ENCODE measurements at regions not wholly inside any gene's neighbourhood (a gene's known extent, or its start where the extent isn't known, plus 50 kb on each side); places are given as distances from the start of the nearest gene placed in this dataset.
A peak's percentile ranks its signal among the peaks of the same experiment; 100 is the strongest.

DNA sequence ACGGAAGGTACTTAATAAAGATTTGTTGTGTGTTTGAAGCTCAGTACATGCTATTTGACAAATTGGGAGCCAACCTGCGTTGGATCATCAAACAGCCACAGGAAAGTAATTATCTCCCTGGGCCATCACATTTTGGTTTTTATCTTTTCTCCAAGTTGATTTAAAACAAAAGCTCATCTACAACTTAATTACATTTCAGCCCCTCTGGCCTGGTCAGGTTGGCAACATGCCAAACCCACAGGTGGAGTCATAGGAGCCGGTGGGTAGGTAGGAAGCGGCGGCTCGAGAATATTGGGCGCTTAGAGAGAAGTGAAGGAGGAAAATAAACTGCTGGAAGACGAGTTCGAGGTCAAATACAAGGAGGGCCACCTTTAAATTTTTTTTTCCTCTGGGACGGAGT is 64.9 kb upstream of the FANCC start:
- Mint-ChIP-seq H3K36me3 (ENCODE audit: low read depth) (no peaks in the 10 kb centered on the region), H3K27me3 (ENCODE audit: low read depth, poor library complexity) (peaks cover 6% of the 10 kb centered on the region), H3K9me3 (peaks cover 13% of the 10 kb centered on the region), H3K4me1 (peaks cover 18% of the 10 kb centered on the region), H3K4me3 (no peak overlapping the region), H3K27ac (no peak overlapping the region)
- no peak for DNase-seq
- TF ChIP-seq, protein P1, sequence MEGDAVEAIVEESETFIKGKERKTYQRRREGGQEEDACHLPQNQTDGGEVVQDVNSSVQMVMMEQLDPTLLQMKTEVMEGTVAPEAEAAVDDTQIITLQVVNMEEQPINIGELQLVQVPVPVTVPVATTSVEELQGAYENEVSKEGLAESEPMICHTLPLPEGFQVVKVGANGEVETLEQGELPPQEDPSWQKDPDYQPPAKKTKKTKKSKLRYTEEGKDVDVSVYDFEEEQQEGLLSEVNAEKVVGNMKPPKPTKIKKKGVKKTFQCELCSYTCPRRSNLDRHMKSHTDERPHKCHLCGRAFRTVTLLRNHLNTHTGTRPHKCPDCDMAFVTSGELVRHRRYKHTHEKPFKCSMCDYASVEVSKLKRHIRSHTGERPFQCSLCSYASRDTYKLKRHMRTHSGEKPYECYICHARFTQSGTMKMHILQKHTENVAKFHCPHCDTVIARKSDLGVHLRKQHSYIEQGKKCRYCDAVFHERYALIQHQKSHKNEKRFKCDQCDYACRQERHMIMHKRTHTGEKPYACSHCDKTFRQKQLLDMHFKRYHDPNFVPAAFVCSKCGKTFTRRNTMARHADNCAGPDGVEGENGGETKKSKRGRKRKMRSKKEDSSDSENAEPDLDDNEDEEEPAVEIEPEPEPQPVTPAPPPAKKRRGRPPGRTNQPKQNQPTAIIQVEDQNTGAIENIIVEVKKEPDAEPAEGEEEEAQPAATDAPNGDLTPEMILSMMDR (IDR thresholded peaks at IDR 0.05) = no peak

DNA sequence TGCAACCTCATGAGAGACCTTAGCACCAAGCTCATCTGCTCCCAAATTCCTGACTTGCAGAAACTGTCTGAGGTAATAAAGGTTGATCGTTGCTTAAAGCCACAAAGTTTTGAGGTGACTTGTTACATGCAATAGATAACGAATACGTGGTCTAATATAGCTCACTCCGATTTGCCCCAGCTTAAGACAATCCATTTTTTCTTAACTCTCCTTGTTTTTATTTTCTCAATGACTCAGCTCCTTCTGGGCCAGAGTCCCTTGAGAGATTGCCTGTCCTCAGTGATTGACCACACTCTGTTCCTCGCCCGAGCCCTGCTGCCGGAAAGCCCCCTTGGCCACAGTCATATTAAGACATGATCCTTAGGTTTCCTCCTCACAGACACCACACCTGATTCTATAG is 63.7 kb upstream of the FANCC start:
- no peaks in the 10 kb centered on the region for H3K36me3 Mint-ChIP-seq (ENCODE audit: low read depth)
- H3K4me1 Mint-ChIP-seq = peaks cover 18% of the 10 kb centered on the region
- H3K27me3 Mint-ChIP-seq (ENCODE audit: low read depth, poor library complexity) = no peaks in the 10 kb centered on the region
- TF ChIP-seq, protein P1 (IDR thresholded peaks at IDR 0.05) = no peak
- H3K27ac Mint-ChIP-seq = no peak overlapping the region
- no peak overlapping the region for H3K4me3 Mint-ChIP-seq
- H3K9me3 Mint-ChIP-seq = peaks cover 21% of the 10 kb centered on the region
- DNase-seq = no peak

DNA sequence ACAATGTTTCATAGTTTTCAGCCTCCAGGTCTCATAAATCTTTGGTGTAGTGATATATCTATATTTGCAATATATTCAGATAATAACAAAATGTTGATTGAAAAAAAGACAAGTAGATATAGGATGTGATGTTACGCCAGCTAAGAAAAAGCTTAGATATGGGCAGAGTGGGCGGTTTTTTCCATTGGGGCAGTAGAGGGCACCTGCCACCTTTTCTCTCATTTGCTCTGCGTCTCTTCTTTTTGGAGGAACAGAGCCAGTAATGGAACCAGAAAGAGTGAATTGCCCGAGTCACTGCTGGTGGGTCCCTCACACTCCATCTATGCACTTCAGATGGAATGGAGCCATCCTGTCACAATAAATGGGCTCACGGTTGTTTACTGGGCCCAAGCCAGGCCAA is 62.1 kb upstream of the FANCC start:
- Mint-ChIP-seq H3K27ac (no peak overlapping the region), H3K27me3 (ENCODE audit: low read depth, poor library complexity) (no peaks in the 10 kb centered on the region)
- DNase-seq = no peak

DNA sequence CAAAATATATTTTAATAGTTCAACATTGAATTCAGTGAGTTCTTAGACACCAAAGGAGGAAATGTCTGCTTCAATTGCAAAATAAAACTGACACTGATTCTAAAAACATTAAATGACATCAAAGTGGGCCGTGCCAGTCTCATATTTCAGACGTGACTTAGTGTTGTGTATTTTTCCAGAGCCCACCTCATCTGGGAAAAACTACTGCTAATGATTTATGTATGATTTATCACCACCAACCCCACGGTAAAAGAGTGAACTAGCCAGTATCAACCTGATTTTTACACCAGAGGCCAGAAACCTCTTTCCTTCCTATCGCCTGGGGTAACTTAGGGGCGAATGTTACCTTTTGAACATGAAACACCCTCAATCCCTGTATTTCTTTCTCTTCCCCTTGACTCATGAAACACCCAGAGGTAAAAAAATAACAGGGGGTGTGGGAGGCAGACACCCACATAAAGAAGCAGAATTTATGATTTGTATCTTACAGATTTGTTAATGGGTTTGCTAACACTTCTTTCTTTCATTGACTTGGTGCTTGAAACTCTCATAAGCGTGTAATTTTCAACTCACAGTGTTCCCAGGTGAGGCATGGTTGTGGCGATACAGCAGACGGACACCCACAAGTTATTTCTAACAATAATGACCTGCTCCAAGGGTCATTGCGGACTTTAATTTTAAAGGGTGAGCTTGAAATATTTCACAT is 56.4 kb upstream of the FANCC start:
- TF ChIP-seq, protein P1 (IDR thresholded peaks at IDR 0.05) = no peak
- Mint-ChIP-seq H3K9me3 (peaks cover 33% of the 10 kb centered on the region), H3K4me1 (peaks cover 22% of the 10 kb centered on the region), H3K27me3 (ENCODE audit: low read depth, poor library complexity) (peaks cover 6% of the 10 kb centered on the region), H3K4me3 (no peak overlapping the region), H3K36me3 (ENCODE audit: low read depth) (peaks cover 9% of the 10 kb centered on the region), H3K27ac (peak overlapping the region; percentile 56)
- DNase-seq = no peak

More for the DNA sequence above, 62.1 kb upstream of the FANCC start:
- Mint-ChIP-seq H3K4me3 (no peak overlapping the region), H3K9me3 (peaks cover 25% of the 10 kb centered on the region), H3K36me3 (ENCODE audit: low read depth) (no peaks in the 10 kb centered on the region), H3K4me1 (peaks cover 11% of the 10 kb centered on the region)
- TF ChIP-seq, protein P1 (IDR thresholded peaks at IDR 0.05) = no peak

DNA sequence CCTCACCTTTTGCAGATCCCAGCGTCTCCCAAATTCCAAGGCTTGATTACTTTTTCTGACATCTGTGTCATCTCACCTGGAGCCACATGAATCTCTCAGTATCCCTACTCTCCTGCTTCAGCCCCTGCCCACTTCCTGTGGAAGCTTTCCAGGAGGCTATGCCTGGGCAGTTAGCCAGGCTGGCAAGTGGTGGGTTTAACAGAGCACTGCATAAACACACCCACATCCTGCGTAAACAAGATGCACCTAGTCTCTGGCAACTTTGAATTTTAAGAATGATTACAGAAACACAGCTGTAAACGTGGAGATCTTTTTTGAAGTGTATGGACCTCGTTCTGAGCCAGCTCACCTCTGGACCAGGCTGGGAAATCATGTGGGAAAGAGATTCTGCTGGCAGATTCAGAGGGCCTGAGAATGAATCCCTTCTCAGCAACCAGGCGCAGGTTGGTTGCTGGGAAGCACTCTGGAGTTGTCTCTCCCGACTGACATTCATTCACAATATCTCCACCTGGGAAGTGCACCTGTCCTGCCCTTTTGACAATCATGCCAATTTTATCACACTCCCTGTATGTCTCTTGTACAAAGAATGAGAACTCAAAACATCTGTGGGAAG is 55.7 kb upstream of the FANCC start:
- Mint-ChIP-seq H3K36me3 (ENCODE audit: low read depth) (peaks cover 9% of the 10 kb centered on the region), H3K9me3 (peaks cover 34% of the 10 kb centered on the region), H3K4me1 (peaks cover 22% of the 10 kb centered on the region), H3K4me3 (no peak overlapping the region), H3K27me3 (ENCODE audit: low read depth, poor library complexity) (peaks cover 10% of the 10 kb centered on the region), H3K27ac (peak overlapping the region; percentile 23)
- TF ChIP-seq, protein P1 (IDR thresholded peaks at IDR 0.05) = no peak
- DNase-seq = no peak

DNA sequence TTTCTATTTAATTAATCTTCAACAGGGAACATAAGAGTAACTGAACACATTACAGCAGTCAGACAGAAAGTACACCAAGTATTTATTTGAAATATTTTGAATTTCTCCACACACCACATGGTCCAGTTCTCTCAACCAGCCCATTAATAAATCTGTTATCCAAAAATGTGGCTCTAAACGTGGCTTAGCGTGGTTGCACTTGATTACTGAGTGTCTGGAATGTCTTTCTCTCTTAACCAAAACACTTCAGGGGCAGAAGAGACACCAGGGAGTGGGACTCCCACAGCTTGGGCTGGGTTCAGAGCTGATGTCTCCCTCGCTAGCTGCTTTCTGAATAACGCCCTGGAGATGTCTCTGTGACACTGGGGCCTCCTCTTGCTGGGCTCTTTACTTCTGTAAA is 52.6 kb upstream of the FANCC start:
- Mint-ChIP-seq H3K4me1 (peaks cover 39% of the 10 kb centered on the region), H3K9me3 (peaks cover 18% of the 10 kb centered on the region), H3K27me3 (ENCODE audit: low read depth, poor library complexity) (peaks cover 10% of the 10 kb centered on the region), H3K4me3 (no peak overlapping the region), H3K36me3 (ENCODE audit: low read depth) (peaks cover 9% of the 10 kb centered on the region), H3K27ac (peak overlapping the region; percentile 87)
- DNase-seq = no peak
- TF ChIP-seq, protein P1 (IDR thresholded peaks at IDR 0.05) = no peak

All from nephron progenitor cell (in vitro differentiated cells).